ENCODE measurements at regions not wholly inside any gene's neighbourhood (a gene's known extent, or its start where the extent isn't known, plus 50 kb on each side); places are given as distances from the start of the nearest gene placed in this dataset.

- Histone ChIP-seq H3K27me3 (no peaks in the 10 kb centered on the region), H3K36me3 (no peaks in the 10 kb centered on the region), H3K4me3 (replicated peaks in 1 of 3) (no peak overlapping the region), H3K27ac (no peak overlapping the region), H3K4me1 (no peaks in the 10 kb centered on the region), H3K9me3 (no peaks in the 10 kb centered on the region)
- no peak for DNase-seq
- intact Hi-C loops (cut with DNase I), result no loop called here
- no peak for TF ChIP-seq CTCF (IDR thresholded peaks at IDR 0.05)
- no peak for TF ChIP-seq POLR2A (IDR thresholded peaks at IDR 0.05)
- whole genome bisulfite sequencing, 2 donors, result 77 to 92% methylated on average over 1 of the region's 1 CpG
These were observed 1259.2 kb downstream of the FSCB start for GRCh38 chr14:43247877-43248276.

- no peaks in the 10 kb centered on the region for H3K4me1 ChIP-seq
- WGBS, 2 donors, result 73 to 83% methylated on average over 2 of the region's 2 CpGs
- DNase-seq, result no peak
- no peak overlapping the region for H3K4me3 ChIP-seq (replicated peaks in 1 of 3)
- intact Hi-C loops (cut with DNase I), result no loop called here
- TF ChIP-seq POLR2A (IDR thresholded peaks at IDR 0.05), result no peak
- TF ChIP-seq CTCF (IDR thresholded peaks at IDR 0.05), result no peak
- no peaks in the 10 kb centered on the region for H3K9me3 ChIP-seq
- no peak overlapping the region for H3K27ac ChIP-seq
- no peaks in the 10 kb centered on the region for H3K36me3 ChIP-seq
- no peaks in the 10 kb centered on the region for H3K27me3 ChIP-seq
These were observed 1262.9 kb downstream of the FSCB start for GRCh38 chr14:43244142-43244625.

GRCh38 chr14:43243168-43243567 is 1263.9 kb downstream of the FSCB start:
- H3K27ac ChIP-seq, result no peak overlapping the region
- H3K4me3 ChIP-seq (replicated peaks in 1 of 3), result no peak overlapping the region
- TF ChIP-seq POLR2A (IDR thresholded peaks at IDR 0.05), result no peak
- no peak for TF ChIP-seq CTCF (IDR thresholded peaks at IDR 0.05)
- 89 to 98% methylated on average over 1 of the region's 1 CpG for WGBS, 2 donors
- no peaks in the 10 kb centered on the region for H3K36me3 ChIP-seq
- H3K27me3 ChIP-seq, result no peaks in the 10 kb centered on the region
- intact Hi-C loops (cut with DNase I), result no loop called here
- DNase-seq, result no peak
- H3K4me1 ChIP-seq, result no peaks in the 10 kb centered on the region
- H3K9me3 ChIP-seq, result no peaks in the 10 kb centered on the region

GRCh38 chr14:43232261-43232660 is 1274.8 kb downstream of the FSCB start:
- TF ChIP-seq CTCF (IDR thresholded peaks at IDR 0.05), result no peak
- TF ChIP-seq POLR2A (IDR thresholded peaks at IDR 0.05), result no peak
- intact Hi-C loops (cut with DNase I), result no loop called here
- H3K27me3 ChIP-seq, result no peaks in the 10 kb centered on the region
- DNase-seq, result no peak
- H3K9me3 ChIP-seq, result no peaks in the 10 kb centered on the region
- H3K4me3 ChIP-seq (replicated peaks in 1 of 3), result no peak overlapping the region
- no peak overlapping the region for H3K27ac ChIP-seq
- 91 to 97% methylated on average over 2 of the region's 2 CpGs for WGBS, 2 donors
- H3K4me1 ChIP-seq, result no peaks in the 10 kb centered on the region
- no peaks in the 10 kb centered on the region for H3K36me3 ChIP-seq

GRCh38 chr14:43215524-43215923 is 1291.6 kb downstream of the FSCB start:
- H3K4me3 ChIP-seq (replicated peaks in 1 of 3), result no peak overlapping the region
- no peaks in the 10 kb centered on the region for H3K9me3 ChIP-seq
- no peaks in the 10 kb centered on the region for H3K4me1 ChIP-seq
- no peak for TF ChIP-seq CTCF (IDR thresholded peaks at IDR 0.05)
- no peak overlapping the region for H3K27ac ChIP-seq
- no peaks in the 10 kb centered on the region for H3K27me3 ChIP-seq
- DNase-seq, result no peak
- intact Hi-C loops (cut with DNase I), result no loop called here
- WGBS, 2 donors, result 77 to 81% methylated on average over 2 of the region's 2 CpGs
- H3K36me3 ChIP-seq, result no peaks in the 10 kb centered on the region

All from thyroid gland (tissue), 4 donors.